ENCODE measurements at regions not wholly inside any gene's neighbourhood (a gene's known extent, or its start where the extent isn't known, plus 50 kb on each side); places are given as distances from the start of the nearest gene placed in this dataset.

- no peak for TF ChIP-seq CTCF (IDR thresholded peaks at IDR 0.05)
Measured at GRCh38 chr2:344811-345210, 56.9 kb upstream of the ALKAL2 start.

DNA sequence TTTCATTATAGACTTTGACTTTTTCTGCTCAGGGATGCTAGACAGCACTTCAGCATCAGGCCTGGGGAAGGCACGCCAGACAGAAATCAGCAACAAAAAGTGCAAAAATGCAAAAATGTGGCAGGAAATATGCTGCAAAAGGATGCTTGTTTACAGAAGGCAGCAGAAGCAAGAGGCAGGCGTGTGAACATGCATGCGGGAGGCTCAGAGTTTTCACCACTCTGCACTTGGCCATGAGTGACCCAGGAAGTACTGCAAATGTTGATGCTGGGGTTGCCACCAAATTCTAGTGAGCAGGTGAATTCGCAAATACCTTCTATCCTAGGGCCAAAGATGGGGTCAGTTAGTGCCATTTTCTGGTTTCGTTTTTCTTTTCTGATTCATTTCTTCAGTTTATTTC, 55.5 kb upstream of the ALKAL2 start:
- no peak for TF ChIP-seq CTCF (IDR thresholded peaks at IDR 0.05)

- no peak for TF ChIP-seq CTCF (IDR thresholded peaks at IDR 0.05)
Measured at GRCh38 chr2:341912-342311, 54.0 kb upstream of the ALKAL2 start.

DNA sequence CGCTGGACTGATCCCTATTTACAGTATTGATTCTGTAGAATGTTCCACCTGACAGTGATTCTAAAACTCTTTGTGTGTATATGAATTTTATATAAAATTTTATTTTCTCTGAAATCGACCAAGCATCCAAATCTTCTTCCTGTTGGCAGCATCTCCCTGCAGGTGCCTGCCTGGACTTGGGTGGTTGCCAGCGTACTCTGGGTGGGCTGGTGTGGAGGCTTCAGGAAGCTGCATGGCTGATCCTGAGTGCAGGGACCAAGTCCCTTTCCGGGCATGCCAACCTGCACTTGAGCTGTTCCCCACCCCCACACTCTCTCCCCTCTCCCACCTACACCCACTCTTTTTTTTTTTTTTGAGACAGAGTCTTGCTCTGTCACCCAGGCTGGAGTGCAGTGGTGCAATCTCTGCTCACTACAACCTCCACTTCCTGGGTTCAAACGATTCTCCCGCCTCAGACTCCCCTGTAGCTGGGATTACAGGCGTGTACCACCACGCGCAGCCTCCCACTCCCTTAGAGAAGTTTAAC, 53.2 kb upstream of the ALKAL2 start:
- TF ChIP-seq CTCF (IDR thresholded peaks at IDR 0.05) = no peak

Measured in LNCAP (cell line).